MM.1S (cell line): ENCODE measurements at regions not wholly inside any gene's neighbourhood (a gene's known extent, or its start where the extent isn't known, plus 50 kb on each side); places are given as distances from the start of the nearest gene placed in this dataset.

Source experiments
- DNase-seq: peaks from one replicate; pipeline ENCODE4 v3.0.0-alpha.2; 2015
- H2AFZ ChIP-seq: fragments of 300-600 bp; sonication (generic); 2 replicates; pipeline ENCODE4 v1.6.0; 2016; ENCODE audit warnings: antibody characterized with exemption, low read length
- H3F3A ChIP-seq: fragments of 300-600 bp; sonication (generic); 2 replicates; pipeline ENCODE4 v1.6.1; 2016; ENCODE audit warnings: mild to moderate bottlenecking, antibody characterized with exemption, low read length, moderate library complexity, mixed read lengths; ENCODE audit not compliant: insufficient read depth
- H3K27ac ChIP-seq: fragments of 300-600 bp; sonication (generic); 2 replicates; pipeline ENCODE4 v1.5.1; 2016; ENCODE audit warnings: mild to moderate bottlenecking, low read length
- H3K27me3 ChIP-seq: fragments of 300-600 bp; sonication (generic); replicated peaks from 2 replicates; pipeline ENCODE4 v1.6.0; 2016; ENCODE audit warnings: low read length; ENCODE audit not compliant: insufficient read depth
- H3K36me3 ChIP-seq: fragments of 300-600 bp; sonication (generic); replicated peaks from 2 replicates; pipeline ENCODE4 v1.6.1; 2016; ENCODE audit warnings: mild to moderate bottlenecking, low read length, mixed read lengths; ENCODE audit not compliant: insufficient read depth
- H3K4me1 ChIP-seq: fragments of 300-600 bp; sonication (generic); 2 replicates; pipeline ENCODE4 v1.6.1; 2016; ENCODE audit warnings: low read length, mixed read lengths
- H3K4me2 ChIP-seq: fragments of 300-600 bp; sonication (generic); 2 replicates; pipeline ENCODE4 v1.6.0; 2016; ENCODE audit warnings: low read depth, low read length
- H3K4me3 ChIP-seq: fragments of 300-600 bp; sonication (generic); 2 replicates; pipeline ENCODE4 v1.5.1; 2016; ENCODE audit warnings: low read length, mixed read lengths
- H3K79me2 ChIP-seq: fragments of 300-600 bp; sonication (generic); 2 replicates; pipeline ENCODE4 v1.6.1; 2016; ENCODE audit warnings: mixed run types, low read length, mixed read lengths
- H3K9ac ChIP-seq: fragments of 300-600 bp; sonication (generic); 2 replicates; pipeline ENCODE4 v1.6.1; 2016; ENCODE audit warnings: low read length, mixed read lengths
- H3K9me2 ChIP-seq: fragments of 300-600 bp; sonication (generic); replicated peaks from 2 replicates; pipeline ENCODE4 v1.6.1; 2016; ENCODE audit warnings: mild to moderate bottlenecking, low read length, mixed read lengths; ENCODE audit not compliant: insufficient read depth
- H3K9me3 ChIP-seq: fragments of 300-600 bp; sonication (generic); replicated peaks from 2 replicates; pipeline ENCODE4 v1.6.1; 2016; ENCODE audit warnings: mild to moderate bottlenecking, low read length, mixed read lengths; ENCODE audit not compliant: insufficient read depth
- H4K20me1 ChIP-seq: fragments of 300-600 bp; sonication (generic); 2 replicates; pipeline ENCODE4 v1.6.1; 2016; ENCODE audit warnings: mild to moderate bottlenecking, low read length, moderate library complexity, mixed read lengths; ENCODE audit not compliant: insufficient read depth
- CTCF ChIP-seq: fragments of 300-600 bp; sonication (generic); IDR thresholded peaks from 2 replicates; pipeline ENCODE4 v1.5.1; 2016; ENCODE audit warnings: antibody characterized with exemption, low read length, mixed read lengths
- EZH2 ChIP-seq: fragments of 300-600 bp; sonication (generic); optimal IDR thresholded peaks from 2 replicates; pipeline ENCODE3; 2017; ENCODE audit warnings: low read depth, mild to moderate bottlenecking, antibody characterized with exemption, low read length, mixed read lengths
- EZH2phosphoT487 ChIP-seq: fragments of 300-600 bp; sonication (generic); IDR thresholded peaks from 2 replicates; pipeline ENCODE4 v1.6.1; 2018; ENCODE audit warnings: antibody characterized with exemption, low read length

- no peaks in the 10 kb centered on the region for H3K9me3 ChIP-seq
- H3K27ac ChIP-seq: no peak overlapping the region
- H4K20me1 ChIP-seq: no peaks in the 10 kb centered on the region
- no peaks in the 10 kb centered on the region for H3K4me1 ChIP-seq
- no peak overlapping the region for H3K4me2 ChIP-seq
- H3K9ac ChIP-seq: no peak overlapping the region
- TF ChIP-seq EZH2 (no peak), CTCF (no peak), EZH2phosphoT487 (no peak)
- no peaks in the 10 kb centered on the region for H3F3A ChIP-seq
- H3K36me3 ChIP-seq: no peaks in the 10 kb centered on the region
- H3K4me3 ChIP-seq: no peak overlapping the region
- H3K79me2 ChIP-seq: no peaks in the 10 kb centered on the region
- H3K9me2 ChIP-seq: no peaks in the 10 kb centered on the region
- DNase-seq: no peak
- H3K27me3 ChIP-seq: no peaks in the 10 kb centered on the region
- no peak overlapping the region for H2AFZ ChIP-seq
Observed at GRCh38 chr10:21049482-21049881, 152.4 kb upstream of the NEBL start.

GRCh38 chr10:21048068-21048467 lies 151.0 kb upstream of the NEBL start:
- no peaks in the 10 kb centered on the region for H3K79me2 ChIP-seq
- no peak for TF ChIP-seq CTCF
- TF ChIP-seq EZH2: no peak
- no peak for TF ChIP-seq EZH2phosphoT487
- no peak for DNase-seq
- H2AFZ ChIP-seq: no peak overlapping the region
- H3K27me3 ChIP-seq: no peaks in the 10 kb centered on the region
- no peaks in the 10 kb centered on the region for H3F3A ChIP-seq
- no peaks in the 10 kb centered on the region for H3K36me3 ChIP-seq
- no peaks in the 10 kb centered on the region for H3K9me3 ChIP-seq
- no peaks in the 10 kb centered on the region for H3K4me1 ChIP-seq
- no peaks in the 10 kb centered on the region for H4K20me1 ChIP-seq
- H3K9ac ChIP-seq: no peak overlapping the region
- H3K4me2 ChIP-seq: no peak overlapping the region
- no peak overlapping the region for H3K27ac ChIP-seq
- H3K9me2 ChIP-seq: no peaks in the 10 kb centered on the region
- H3K4me3 ChIP-seq: no peak overlapping the region

- no peaks in the 10 kb centered on the region for H3K79me2 ChIP-seq
- no peak overlapping the region for H2AFZ ChIP-seq
- H3K36me3 ChIP-seq: no peaks in the 10 kb centered on the region
- no peak for TF ChIP-seq EZH2phosphoT487
- no peak for TF ChIP-seq EZH2
- TF ChIP-seq CTCF: no peak
- H3F3A ChIP-seq: no peaks in the 10 kb centered on the region
- no peak overlapping the region for H3K9ac ChIP-seq
- no peaks in the 10 kb centered on the region for H3K9me3 ChIP-seq
- H3K27me3 ChIP-seq: no peaks in the 10 kb centered on the region
- no peak overlapping the region for H3K27ac ChIP-seq
- no peaks in the 10 kb centered on the region for H4K20me1 ChIP-seq
- H3K4me1 ChIP-seq: no peaks in the 10 kb centered on the region
- no peaks in the 10 kb centered on the region for H3K9me2 ChIP-seq
- H3K4me3 ChIP-seq: no peak overlapping the region
- DNase-seq: no peak
- H3K4me2 ChIP-seq: no peak overlapping the region
Observed at GRCh38 chr10:21047511-21047910, 150.4 kb upstream of the NEBL start.

- DNase-seq: no peak
- Histone ChIP-seq H3K4me1 (no peaks in the 10 kb centered on the region), H3K27ac (no peak overlapping the region), H3K9me3 (no peaks in the 10 kb centered on the region), H3K4me2 (no peak overlapping the region), H3K36me3 (no peaks in the 10 kb centered on the region), H3F3A (no peaks in the 10 kb centered on the region), H3K4me3 (no peak overlapping the region), H3K27me3 (no peaks in the 10 kb centered on the region), H2AFZ (no peak overlapping the region), H3K9me2 (no peaks in the 10 kb centered on the region), H3K9ac (no peak overlapping the region), H4K20me1 (no peaks in the 10 kb centered on the region), H3K79me2 (no peaks in the 10 kb centered on the region)
- TF ChIP-seq EZH2: no peak
Observed at GRCh38 chr10:21047096-21047495, 150.0 kb upstream of the NEBL start.
